GM21723 (cell line): ENCODE measurements at regions not wholly inside any gene's neighbourhood (a gene's known extent, or its start where the extent isn't known, plus 50 kb on each side); places are given as distances from the start of the nearest gene placed in this dataset.
A peak's percentile ranks its signal among the peaks of the same experiment; 100 is the strongest.

Source experiments
- ATAC-seq: cut with Tn5 transposase; IDR thresholded peaks from one replicate; pipeline ENCODE4 v1.9.1; 2021; ENCODE audit warnings: mild to moderate bottlenecking, moderate library complexity; ENCODE audit not compliant: unreplicated experiment

GRCh38 chr2:48098539-48098938 lies 192.2 kb upstream of the FBXO11 start:
- ATAC-seq: peak; percentile 73

GRCh38 chr2:48104418-48104817 lies 198.1 kb upstream of the FBXO11 start:
- ATAC-seq: no peak

- ATAC-seq: no peak
Measured at GRCh38 chr2:48105848-48106247, 199.6 kb upstream of the FBXO11 start.

- no peak for ATAC-seq
Measured at GRCh38 chr2:48107326-48107925, 201.1 kb upstream of the FBXO11 start.

GRCh38 chr2:48108455-48108854 lies 202.2 kb upstream of the FBXO11 start:
- ATAC-seq: no peak

- no peak for ATAC-seq
Measured at GRCh38 chr2:48109491-48110204, 203.3 kb upstream of the FBXO11 start.

- no peak for ATAC-seq
Measured at GRCh38 chr2:48110492-48110891, 204.0 kb upstream of the FOXN2 start.

GRCh38 chr2:48112911-48113680 lies 201.4 kb upstream of the FOXN2 start:
- ATAC-seq: no peak

GRCh38 chr2:48113767-48114166 lies 200.7 kb upstream of the FOXN2 start:
- ATAC-seq: no peak

- ATAC-seq: no peak
Measured at GRCh38 chr2:48114256-48114655, 200.2 kb upstream of the FOXN2 start.

GRCh38 chr2:48116497-48116896 lies 198.0 kb upstream of the FOXN2 start:
- no peak for ATAC-seq

- ATAC-seq: no peak
Measured at GRCh38 chr2:48118895-48119294, 195.6 kb upstream of the FOXN2 start.

- ATAC-seq: no peak
Measured at GRCh38 chr2:48120112-48120511, 194.4 kb upstream of the FOXN2 start.

GRCh38 chr2:48120759-48121242 lies 193.7 kb upstream of the FOXN2 start:
- no peak for ATAC-seq

GRCh38 chr2:48122166-48122565 lies 192.3 kb upstream of the FOXN2 start:
- no peak for ATAC-seq

- no peak for ATAC-seq
Measured at GRCh38 chr2:48124592-48124991, 189.9 kb upstream of the FOXN2 start.

GRCh38 chr2:48126162-48126561 lies 188.3 kb upstream of the FOXN2 start:
- no peak for ATAC-seq

- ATAC-seq: no peak
Measured at GRCh38 chr2:48127612-48128191, 186.8 kb upstream of the FOXN2 start.

- ATAC-seq: no peak
Measured at GRCh38 chr2:48129293-48129950, 185.1 kb upstream of the FOXN2 start.

GRCh38 chr2:48131539-48132270 lies 182.8 kb upstream of the FOXN2 start:
- no peak for ATAC-seq
